HG02763 (cell line): ENCODE measurements at regions not wholly inside any gene's neighbourhood (a gene's known extent, or its start where the extent isn't known, plus 50 kb on each side); places are given as distances from the start of the nearest gene placed in this dataset.

ENCODE experiments used
- ATAC-seq: cut with Tn5 transposase; IDR thresholded peaks from one replicate; pipeline ENCODE4 v1.9.1; 2021; ENCODE audit warnings: mild to moderate bottlenecking, moderate library complexity; ENCODE audit not compliant: unreplicated experiment

DNA sequence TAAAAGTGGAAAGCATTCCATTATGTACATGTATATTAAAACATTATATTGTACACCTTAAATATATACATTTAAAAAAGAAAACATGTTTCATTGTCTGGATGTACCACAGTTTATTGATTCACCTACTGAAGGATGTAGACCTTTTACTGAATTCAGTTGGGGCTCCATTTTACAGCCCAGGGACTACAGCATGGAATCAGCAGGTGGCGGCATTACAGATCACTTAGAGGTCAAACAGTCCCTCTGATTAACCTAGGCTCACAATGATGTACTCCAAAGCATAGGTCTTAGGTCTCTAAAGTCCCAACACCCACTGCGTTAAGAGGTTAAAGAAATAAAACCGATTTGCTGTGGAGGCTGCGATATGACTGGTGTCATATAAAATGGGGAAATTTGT lies 490.9 kb downstream of the SHISA9 start:
- no peak for ATAC-seq

DNA sequence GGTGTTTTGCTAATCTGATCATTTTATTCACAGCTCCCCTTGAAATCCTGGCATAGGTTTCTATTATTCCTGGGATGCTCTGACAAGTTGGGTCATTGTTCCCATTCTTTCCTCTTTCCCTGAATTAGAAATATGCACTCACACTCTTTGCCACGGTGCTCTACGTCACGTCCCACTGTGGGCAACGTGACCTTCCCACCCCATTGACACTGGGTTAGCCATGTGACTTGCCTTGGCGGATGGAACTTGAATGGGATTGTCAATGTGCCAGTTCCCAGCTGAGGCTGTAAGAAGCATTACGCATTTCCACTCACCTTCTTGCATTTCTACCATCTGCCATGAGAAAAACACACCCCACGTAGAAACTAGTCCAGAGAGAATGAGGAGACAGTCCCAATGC lies 492.4 kb downstream of the SHISA9 start:
- ATAC-seq, result no peak

DNA sequence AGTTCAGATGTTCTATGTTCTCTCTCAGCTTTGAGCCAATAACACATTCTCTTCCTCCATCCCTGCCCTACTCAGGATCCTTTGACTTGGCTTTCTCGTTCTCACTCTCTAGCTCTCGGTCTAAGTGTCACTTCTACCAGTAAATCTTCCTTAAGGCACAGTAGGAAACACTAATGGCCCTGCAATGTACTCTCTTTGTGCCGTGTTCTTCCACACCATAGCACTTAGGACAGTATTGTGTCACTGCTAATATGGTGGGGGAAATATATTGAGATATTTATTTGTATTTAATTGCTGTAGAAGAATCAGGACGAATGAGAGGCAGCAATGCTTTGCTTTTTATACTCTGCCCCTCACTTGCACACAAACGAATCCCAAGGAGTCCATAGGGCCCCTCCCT lies 493.1 kb downstream of the SHISA9 start:
- no peak for ATAC-seq

DNA sequence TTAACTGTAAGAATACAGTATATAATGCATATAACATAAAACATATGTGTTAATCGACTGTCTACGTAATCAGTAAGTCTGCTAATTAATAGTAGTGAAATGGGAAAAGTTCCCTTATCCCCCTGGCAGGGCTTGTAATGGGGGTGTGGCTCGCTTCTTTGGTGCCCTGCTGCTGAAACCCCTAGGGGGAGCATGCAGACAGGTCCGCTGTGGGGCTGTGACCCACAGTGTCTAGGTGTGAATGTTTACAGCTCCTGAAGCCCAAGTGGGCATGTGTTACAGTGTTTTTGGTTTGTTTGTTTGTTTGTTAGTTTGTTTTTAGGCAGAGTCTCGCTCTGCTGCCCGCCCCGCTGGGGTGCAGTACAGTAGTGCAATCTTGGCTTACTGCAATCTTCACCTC lies 495.7 kb downstream of the SHISA9 start:
- ATAC-seq, result no peak

DNA sequence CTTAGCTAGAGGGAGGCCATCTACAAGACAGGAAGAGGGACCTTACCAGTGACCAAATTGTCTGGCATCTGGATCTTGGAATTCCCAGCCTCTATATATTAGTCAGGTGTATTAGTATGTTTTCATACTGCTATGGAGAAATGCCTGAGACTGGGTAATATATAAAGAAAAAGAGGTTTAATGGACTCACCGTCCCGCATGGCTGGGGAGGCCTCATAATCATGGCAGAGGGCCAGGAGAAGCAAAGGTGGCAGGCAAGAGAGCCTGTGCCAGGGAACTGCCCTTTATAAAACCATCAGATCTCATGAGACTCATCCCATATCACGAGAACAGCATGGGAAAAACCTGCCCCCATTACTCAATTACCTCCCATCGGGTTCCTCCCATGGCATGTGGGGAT lies 500.2 kb downstream of the SHISA9 start:
- no peak for ATAC-seq

DNA sequence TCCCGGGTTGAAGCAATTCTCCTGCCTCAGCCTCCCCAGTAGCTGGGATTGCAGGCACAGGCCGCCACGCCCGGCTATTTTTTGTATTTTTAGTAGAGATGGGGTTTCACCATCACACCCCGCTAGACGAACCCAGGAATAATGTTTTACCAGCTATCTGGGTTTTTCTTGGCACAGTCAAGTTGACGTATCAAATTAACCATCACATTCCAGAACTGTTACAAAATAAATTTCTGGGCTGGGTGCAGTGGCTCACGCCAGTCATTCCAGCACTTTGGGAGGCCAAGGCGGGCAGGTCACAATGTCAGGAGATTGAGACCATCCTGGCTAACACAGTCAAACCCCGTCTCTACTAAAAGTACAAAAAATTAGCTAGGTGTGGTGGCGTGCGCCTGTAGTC lies 501.2 kb downstream of the SHISA9 start:
- no peak for ATAC-seq

DNA sequence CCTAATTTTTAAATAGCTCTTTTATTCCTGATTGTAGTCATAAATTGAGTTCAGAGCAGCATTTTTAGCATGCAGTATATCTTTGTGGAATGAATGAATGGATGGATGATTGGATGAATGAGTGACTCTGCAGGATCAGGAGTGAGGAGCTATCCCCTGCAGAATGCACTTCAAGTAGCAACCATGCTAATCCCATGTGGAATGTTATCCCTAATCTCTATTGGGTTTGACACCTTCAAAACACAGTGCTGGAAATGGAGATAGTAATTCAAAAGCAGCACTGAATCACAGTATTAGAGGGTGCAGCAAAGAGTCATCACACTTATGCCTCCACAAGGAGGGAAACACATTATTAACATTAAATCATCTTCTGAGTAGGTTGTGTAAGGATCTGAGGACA lies 501.9 kb downstream of the SHISA9 start:
- ATAC-seq, result no peak

DNA sequence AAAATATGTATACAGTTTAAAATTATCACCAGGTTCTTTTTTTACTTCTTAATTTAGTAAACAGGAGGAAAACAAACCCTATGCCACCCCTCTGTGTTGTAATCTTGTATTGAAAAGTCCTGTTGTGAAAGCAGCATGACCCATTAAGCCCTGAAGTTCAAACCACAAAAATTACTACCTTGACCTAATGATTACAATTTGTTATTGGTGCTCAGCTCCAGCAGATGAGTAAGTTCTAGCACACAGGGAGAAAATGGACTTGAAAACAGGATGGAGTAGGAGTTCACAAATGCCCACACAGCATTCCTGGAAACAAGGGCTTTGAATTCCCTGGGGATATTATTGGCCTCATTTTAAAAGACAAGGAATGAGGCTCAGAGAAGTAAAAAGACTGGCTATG lies 505.8 kb upstream of the ERCC4 start:
- no peak for ATAC-seq

DNA sequence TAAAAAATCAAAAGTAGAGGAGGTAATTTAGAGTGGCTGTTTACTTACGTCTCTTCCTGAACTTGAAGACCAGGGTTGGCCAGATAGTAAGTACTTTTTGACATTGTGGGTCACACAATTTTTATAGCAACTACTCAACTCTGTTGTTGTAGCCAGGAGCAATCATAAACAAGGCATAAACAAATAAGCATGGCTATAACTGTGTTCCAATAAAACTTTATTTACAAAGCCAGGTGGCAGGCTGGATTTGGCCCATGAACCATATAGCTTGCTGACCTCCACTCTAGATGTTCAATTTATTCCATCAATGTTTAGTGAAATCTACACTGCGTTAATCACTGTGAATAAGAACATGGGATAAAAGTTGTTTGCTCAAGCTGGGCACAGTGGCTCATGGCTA lies 500.4 kb upstream of the ERCC4 start:
- no peak for ATAC-seq

GRCh38 chr16:13421726-13422125 lies 498.2 kb upstream of the ERCC4 start:
- no peak for ATAC-seq

DNA sequence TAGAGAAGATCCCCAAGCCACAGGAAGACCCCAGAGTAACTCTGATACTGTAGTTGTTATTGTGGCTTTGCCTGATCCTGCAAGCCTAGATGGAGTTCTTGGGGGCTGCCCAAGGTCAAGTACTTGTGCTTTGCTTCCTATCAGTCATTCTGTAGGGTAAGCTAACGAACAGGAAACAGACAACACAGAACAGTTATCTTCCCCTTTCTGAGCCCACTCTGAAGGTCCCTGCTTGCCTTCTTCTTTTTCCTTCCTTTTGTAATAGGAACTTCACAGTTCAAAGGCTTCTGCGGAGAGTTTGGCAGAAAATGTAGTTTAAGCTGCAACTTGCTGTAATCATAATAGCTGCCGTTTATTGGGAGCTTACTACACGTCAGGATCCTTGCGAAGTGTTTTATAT lies 494.1 kb upstream of the ERCC4 start:
- no peak for ATAC-seq

DNA sequence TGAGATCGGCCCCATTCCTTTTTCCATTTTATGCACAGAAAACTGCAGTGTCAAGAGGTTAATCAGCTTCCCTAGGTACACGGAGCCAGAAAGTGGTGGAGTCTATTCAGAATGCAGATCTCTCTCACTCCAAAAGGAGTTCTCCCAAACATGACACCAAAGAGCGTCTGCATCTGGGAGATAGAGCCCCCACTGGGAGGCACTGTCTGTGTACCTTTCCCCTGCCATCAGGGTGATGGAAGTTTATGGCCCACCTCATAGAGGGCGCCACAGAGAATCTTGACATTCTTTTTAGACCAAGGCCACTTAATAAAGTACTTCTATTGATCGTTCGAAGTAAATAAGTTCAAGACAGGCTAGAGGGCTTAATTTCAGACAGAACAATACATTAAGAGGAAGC lies 493.7 kb upstream of the ERCC4 start:
- no peak for ATAC-seq

DNA sequence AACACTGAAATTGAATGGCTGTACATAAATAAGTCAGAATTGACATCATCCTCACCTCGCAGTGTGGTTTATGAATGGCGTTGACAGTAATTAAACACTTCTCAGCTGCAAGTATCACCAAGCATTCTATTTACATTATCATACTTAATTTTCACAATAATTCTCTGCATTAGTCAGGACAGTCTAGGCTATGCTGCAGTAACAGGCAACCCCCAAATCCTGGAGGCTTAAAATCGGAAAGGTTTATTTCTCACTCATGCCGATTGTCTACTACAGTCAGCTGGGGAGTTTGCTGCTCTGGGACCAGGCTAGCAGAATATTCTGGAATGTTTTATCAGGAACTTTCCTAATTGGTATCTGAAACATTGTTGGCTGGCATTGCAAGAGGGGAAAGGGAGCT lies 493.2 kb upstream of the ERCC4 start:
- no peak for ATAC-seq

- ATAC-seq, result no peak
Measured at GRCh38 chr16:13427943-13428342, 492.0 kb upstream of the ERCC4 start.

DNA sequence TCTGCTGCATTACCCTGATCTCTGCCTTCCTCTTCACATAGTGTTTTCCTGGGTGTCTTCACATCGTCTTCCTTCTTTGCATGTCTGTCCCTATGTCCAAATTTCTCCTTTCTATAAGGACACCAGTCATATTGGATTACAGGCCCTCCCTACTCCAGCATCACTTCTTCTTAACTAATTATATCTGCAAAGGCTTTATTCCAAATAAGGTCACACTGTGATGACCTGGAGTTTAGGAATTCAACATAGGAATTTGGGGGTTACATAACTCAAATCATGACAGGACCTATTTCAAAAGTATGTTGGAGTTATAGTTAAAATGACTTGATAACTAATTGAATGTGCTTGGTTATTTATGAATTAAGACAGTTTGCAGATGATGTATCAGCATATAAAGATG lies 490.5 kb upstream of the ERCC4 start:
- ATAC-seq, result no peak

DNA sequence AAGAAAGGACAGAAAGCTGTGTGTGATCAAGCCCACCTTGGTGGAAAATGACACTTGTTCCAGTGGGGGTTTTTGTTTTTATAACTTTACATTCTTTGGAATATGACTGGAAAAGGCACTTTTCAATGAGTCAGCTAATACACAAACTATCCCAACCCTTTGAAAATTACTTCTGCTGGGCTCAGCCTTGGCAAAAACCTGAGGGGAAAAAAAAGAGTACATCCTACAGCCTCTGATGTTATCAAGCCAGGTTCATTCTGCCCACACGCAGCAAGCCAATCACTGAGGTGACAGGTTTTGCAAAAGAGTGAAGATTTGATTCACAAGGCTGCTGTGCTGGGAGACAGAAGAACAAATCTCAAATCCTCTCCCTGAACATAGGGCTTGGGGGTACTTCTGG lies 484.5 kb upstream of the ERCC4 start:
- ATAC-seq, result no peak

GRCh38 chr16:13435873-13436474 lies 484.0 kb upstream of the ERCC4 start:
- no peak for ATAC-seq

GRCh38 chr16:13436641-13437412 lies 483.1 kb upstream of the ERCC4 start:
- peak; percentile 67 for ATAC-seq

GRCh38 chr16:13437413-13437795 lies 482.6 kb upstream of the ERCC4 start:
- ATAC-seq, result no peak

DNA sequence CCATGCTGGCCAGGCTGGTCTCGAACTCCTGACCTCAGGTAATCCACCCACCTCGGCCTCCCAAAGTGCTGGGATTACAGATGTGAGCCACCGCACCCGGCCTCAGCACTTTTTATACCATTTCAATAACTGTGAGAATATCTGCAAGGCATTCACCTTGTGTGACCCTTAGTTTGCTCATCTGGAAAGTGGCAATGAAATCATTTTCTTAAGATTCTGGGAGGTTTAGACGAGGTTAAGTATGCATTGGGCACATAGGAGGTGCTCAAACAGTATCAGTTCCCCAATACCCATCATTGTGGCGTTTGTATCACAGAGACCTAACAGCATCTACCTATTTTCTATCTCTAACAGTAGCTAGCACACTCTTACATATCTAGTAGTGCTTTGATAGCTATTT lies 481.9 kb upstream of the ERCC4 start:
- no peak for ATAC-seq

DNA sequence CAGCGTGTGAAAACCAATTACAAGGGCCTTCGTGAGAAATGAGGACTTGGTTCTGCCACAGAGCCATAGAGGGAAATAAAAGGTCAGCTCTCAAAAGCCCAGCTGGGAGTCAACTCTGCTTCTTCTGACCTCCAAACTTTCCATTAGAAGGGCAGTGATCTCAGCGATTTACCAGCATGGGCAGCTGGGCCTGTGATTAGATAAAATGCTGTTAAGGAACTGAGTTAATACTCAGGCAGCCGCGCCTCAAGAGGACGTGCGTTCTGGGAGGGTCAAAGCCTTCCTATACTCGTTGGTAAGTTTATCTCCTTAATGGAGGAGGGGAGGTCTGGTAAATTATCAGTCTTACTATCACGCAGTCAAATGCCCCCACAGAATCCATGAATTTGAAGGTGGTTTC lies 480.2 kb upstream of the ERCC4 start:
- no peak for ATAC-seq

DNA sequence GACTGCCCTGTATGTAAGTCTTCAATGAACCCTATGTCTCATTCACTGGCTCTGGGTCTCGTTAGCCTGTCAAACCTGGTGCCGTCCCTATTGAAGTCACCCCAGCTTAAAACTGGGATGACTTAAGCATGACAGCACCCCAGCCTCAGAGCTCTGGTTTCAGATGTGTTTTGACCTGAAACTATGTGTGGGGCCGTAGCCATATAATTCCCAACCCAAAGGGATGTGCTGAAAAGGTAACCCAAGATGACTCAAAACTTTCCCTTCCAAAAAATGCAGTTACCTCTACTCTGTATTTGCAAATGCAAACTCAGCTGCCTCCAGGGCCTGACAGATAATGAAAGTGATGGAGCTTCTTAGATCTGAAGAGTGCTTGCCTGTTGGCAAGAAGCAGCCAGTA lies 478.3 kb upstream of the ERCC4 start:
- no peak for ATAC-seq

DNA sequence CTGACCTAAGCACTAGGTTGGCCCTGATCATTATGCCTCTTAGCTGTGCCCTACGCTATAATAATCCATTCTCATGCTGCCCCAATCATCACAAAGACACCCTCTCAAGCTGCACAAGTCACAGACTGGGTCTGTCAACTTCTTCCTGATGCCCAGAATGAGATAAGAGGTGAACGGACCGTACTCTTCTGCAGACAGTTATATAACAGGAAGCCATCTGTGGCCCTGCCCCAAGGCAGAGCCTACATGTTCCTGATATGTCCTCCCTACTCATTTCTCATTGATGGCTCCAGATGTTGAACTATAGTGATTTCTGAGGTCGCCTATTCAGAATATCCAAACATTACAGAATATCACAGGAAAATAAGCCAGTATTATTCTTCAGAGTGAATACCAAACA lies 471.6 kb upstream of the ERCC4 start:
- no peak for ATAC-seq
